Activated CD8-positive, alpha-beta memory T cell treated with anti-CD3 and anti-CD28 coated beads, Interleukin-2, amount 50 U/mL, for 48 hours (primary cell): ENCODE measurements at regions not wholly inside any gene's neighbourhood (a gene's known extent, or its start where the extent isn't known, plus 50 kb on each side); places are given as distances from the start of the nearest gene placed in this dataset.

Experiments used
- DNase-seq: peaks from one replicate; pipeline ENCODE4 v3.0.0-alpha.2; 2020

DNA sequence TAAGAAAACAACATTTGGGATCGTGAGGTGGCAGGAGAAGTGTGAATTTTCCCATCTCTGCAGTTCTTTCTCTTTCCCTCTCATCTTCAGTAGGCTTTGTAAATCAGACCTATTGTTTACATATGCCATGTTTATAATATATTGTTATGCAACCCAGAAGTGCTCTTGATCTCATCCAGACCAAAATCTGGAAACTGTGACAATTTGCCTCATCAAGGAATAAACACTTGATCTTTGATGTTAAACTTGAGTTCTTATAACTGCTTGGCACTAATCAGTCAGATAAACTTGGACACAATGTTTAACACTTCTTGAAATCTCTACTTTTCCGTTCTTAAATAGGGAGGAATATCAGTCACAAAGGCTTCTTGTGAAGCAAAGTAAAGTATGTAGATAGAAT is 384.7 kb downstream of the DMRT2 start:
- no peak for DNase-seq

GRCh38 chr9:1440256-1440655 is 390.1 kb downstream of the DMRT2 start:
- no peak for DNase-seq

DNA sequence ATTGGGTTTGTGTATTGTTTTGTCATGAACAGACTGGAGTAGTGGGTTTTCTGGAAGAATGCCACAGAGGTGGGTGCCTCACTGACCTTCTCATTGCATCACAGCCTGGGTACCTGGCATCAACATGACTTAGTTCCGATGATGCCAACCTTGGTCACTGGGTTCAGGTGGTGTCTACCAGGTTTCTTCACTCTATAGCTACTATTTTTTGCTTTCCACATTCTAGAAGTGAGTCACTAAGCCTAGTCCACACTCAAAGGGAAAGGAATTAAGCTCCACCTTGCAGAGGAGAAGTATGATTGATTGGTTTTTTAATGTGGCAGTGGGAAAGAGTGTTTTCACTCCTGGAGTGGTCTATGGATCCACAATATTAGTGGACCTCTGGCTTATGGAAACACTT is 391.9 kb downstream of the DMRT2 start:
- no peak for DNase-seq

GRCh38 chr9:1443450-1443849 is 393.3 kb downstream of the DMRT2 start:
- no peak for DNase-seq

DNA sequence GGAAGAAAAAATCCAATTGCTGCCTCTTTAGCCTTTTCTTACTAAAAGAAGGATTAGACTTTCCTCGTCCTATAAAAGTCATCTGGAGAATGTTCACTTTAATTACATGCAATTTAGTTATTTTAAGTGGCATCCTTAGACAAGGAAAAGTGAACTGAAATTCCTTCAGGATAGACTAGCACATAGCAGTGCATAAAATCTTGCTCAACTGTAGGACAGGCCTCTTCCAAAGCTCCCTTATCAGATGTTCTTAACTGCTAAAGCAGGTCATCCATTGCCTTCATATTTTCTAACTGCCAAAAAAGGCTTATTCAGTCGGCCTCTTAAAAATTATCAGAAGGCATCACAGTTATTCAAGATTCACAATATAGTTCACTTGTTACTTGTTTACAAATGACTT is 396.5 kb downstream of the DMRT2 start:
- DNase-seq = no peak

DNA sequence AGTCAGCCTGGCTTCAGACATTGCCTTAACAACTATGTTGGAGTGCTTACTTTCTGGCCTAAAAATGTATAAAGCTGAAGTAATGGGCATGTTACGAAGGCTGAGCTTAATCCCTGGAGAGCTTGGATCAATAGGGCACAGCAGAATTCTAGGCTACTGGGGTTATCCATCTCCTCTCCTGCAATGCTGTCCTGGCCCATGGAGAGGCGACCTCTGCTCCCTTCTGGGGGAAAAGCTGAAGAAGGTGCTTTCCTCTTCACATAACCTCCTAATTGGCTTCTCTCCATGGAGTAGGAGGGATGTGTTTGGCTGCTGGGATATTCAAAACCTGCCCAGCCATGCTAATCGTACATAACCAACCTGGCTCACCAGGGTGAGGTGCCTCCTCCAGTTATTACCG is 403.5 kb downstream of the DMRT2 start:
- no peak for DNase-seq

- DNase-seq = no peak
Measured at GRCh38 chr9:1454211-1454610, 404.1 kb downstream of the DMRT2 start.

GRCh38 chr9:1454616-1455347 is 404.6 kb downstream of the DMRT2 start:
- no peak for DNase-seq

DNA sequence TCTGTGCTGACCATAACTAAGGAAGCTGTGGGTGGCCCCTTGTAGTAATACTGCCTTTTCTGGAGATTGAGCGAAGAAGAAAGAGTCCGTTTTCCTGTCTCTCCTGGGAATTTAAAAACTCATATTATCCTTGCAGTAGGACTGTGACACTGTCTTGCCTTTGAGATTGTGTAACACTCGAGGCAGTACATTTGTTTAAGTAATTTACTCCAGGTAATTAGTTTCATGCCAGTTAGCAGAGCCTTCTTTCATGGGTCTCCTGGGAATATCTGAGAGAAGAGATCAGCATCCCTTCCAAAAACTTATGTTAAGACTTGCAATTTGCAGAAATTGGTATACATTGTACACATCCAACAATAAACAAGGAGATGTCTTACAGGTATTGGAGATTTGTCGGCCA is 405.6 kb downstream of the DMRT2 start:
- no peak for DNase-seq

- no peak for DNase-seq
Measured at GRCh38 chr9:1456301-1457024, 406.3 kb downstream of the DMRT2 start.

DNA sequence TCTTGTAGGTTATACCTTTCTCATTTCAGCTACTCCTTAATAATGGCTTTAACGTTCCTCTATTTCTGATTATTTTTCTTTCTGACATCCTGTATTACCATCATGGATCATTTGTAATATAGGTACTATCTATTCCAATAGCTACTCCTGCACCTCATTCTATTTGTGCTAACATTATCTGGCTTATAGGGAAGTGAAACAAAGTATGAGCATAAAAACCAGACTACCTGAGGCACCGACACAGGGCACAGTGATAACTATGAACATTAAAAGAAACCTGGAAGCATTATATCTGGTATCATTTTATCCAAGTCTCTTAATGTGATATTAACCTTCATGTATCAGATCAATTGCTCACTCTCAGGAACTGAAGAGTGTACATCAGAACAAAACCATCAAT is 407.3 kb downstream of the DMRT2 start:
- no peak for DNase-seq

DNA sequence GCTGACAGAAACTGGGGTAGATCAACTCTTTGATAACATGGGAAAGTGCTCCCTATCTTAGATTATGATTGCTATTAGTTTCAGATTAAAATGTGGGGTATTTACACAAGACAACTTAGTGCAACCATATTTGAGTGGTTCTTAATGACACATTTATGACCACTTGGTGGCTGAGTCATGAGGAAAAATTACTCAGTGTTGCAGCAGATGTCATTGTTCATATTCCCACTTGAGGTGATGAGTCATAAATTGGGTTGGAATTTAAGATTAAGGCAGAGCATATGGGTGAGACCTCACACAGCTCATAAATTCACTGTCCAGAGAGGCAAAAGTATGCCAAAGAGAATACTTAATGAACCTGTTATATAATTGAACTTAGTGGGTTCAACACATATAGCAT is 408.3 kb downstream of the DMRT2 start:
- no peak for DNase-seq

- DNase-seq = no peak
Measured at GRCh38 chr9:1460143-1460769, 410.1 kb downstream of the DMRT2 start.

GRCh38 chr9:1461812-1462211 is 411.7 kb downstream of the DMRT2 start:
- DNase-seq = no peak

- no peak for DNase-seq
Measured at GRCh38 chr9:1462626-1463308, 412.6 kb downstream of the DMRT2 start.

- DNase-seq = no peak
Measured at GRCh38 chr9:1469996-1470395, 419.8 kb downstream of the DMRT2 start.

DNA sequence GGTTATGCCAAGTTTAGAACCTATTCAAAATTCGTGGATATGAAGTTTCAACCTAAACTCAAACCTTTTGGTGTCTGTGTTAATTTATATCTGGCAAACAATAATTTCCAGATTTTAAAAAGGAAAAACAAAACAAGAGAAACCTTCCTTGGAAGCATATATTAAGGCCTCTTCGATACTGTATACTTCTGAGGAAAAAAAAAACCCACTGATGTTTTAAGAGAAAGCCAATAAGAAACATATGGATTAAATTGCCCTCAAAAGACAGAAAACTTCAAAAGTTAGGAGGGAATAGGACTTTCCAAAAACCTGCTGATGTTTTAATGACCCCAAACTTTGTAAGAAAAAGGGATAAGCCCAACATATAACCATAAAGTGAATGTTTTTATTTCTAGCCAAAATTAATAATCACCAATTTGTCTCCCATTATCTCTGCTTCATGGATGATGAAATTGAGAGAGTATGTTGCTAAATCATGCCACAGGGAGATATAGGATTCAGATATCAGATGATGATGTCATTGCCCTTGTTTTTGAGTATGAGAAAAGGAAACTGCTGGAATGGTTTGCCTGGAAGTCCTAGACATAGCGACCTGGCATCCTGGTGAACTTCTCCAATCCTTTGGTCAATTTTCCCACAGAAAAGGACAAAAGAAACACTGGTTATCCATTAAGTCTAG is 423.9 kb downstream of the DMRT2 start:
- DNase-seq = no peak

DNA sequence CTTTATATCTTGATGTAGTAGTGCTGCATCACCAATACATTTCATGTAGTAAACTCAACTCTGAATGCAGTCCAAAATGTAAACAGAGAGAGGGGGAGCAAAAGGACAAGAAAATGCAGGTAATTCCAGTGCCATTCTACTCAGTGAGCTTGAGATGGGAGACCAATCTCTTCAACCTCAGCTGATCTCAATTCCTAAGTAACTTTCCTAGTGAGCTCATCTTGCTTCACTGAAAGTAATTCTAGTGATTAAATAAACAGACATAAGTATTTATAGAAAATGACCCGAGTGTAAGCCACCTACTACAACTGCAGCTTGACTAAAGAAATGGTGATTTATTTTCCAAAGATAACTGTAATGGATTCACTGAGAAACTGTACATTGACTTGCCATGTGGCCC is 424.5 kb downstream of the DMRT2 start:
- no peak for DNase-seq

GRCh38 chr9:1490341-1491232 is 440.4 kb downstream of the DMRT2 start:
- DNase-seq = no peak

GRCh38 chr9:1492156-1492555 is 442.0 kb downstream of the DMRT2 start:
- no peak for DNase-seq

- DNase-seq = no peak
Measured at GRCh38 chr9:1495282-1496030, 445.3 kb downstream of the DMRT2 start.
